ENCODE measurements at regions not wholly inside any gene's neighbourhood (a gene's known extent, or its start where the extent isn't known, plus 50 kb on each side); places are given as distances from the start of the nearest gene placed in this dataset.

DNA sequence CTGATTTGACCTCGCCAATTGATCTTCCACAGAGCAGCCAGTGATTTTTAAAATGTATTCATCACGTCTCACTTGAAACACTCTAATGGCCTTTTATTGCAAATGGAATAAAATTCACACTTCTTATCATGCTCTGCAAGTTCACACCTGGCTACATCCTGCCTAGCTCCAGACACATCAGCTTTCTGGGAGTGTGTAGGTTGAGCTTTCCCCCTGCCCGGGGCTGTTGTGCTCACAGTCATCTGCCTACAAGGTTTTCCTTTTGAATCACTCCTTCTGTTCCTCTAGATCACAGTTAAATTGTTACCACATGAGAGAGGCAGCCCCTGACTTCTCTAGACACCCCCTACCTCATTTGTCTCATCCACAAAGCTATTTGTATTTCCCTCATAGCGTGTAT, 674.5 kb downstream of the PRELID2 start:
- Histone ChIP-seq H4K20me1 (ENCODE audit: insufficient read depth, low read length) (no peaks in the 10 kb centered on the region), H2AFZ (ENCODE audit: low read depth, low read length) (no peak overlapping the region), H3K4me3 (ENCODE audit: insufficient read depth, low read depth, low read length) (no peak overlapping the region), H3K9ac (ENCODE audit: low read length) (no peak overlapping the region), H3K36me3 (ENCODE audit: insufficient read depth, low read length) (no peaks in the 10 kb centered on the region), H3K4me1 (ENCODE audit: insufficient read depth, low read length) (no peaks in the 10 kb centered on the region), H3K27me3 (ENCODE audit: insufficient read depth, low read length) (no peaks in the 10 kb centered on the region), H3K9me3 (ENCODE audit: insufficient read depth, low read depth, low read length) (no peaks in the 10 kb centered on the region), H3K4me2 (ENCODE audit: low read length) (no peak overlapping the region), H3K27ac (ENCODE audit: low read depth, low read length) (no peak overlapping the region), H3K79me2 (ENCODE audit: insufficient read depth, low read length) (no peaks in the 10 kb centered on the region)
- Mint-ChIP-seq H3K27ac (ENCODE audit: unreplicated experiment) (no peak overlapping the region), H3K36me3 (ENCODE audit: low read depth, unreplicated experiment) (no peaks in the 10 kb centered on the region), H3K4me3 (ENCODE audit: unreplicated experiment) (no peak overlapping the region), H3K4me1 (ENCODE audit: low read depth, unreplicated experiment) (peaks cover 9% of the 10 kb centered on the region), H3K27me3 (ENCODE audit: low read depth, unreplicated experiment) (no peaks in the 10 kb centered on the region), H3K9me3 (ENCODE audit: unreplicated experiment) (no peaks in the 10 kb centered on the region)
- FAIRE-seq (no peak), DNase-seq (ENCODE audit: low read depth) (no peak)
- TF ChIP-seq CTCF (IDR thresholded peaks at IDR 0.05; ENCODE audit: insufficient read depth, low read depth, low read length) (no peak), EZH2 (IDR thresholded peaks at IDR 0.05; ENCODE audit: insufficient read depth, low read length) (no peak)

DNA sequence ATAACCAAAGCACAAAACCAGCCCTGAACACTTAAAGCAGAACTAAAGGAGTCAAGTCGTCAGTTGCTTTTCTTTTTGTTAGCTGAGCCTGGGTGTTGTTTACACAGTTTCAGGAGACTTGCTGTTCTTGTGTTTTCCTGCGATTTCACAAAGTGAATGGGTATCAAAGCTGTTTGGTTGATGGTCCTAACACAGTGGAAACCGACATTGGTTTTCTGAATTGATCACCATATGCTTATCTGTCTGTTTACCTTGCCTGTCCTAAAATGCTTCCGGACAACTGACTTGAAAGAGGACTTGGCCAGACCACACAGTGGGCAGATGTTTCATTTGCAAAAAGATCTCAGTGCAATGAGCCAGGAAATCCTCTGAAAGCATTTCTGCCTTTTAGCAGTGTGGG, 676.4 kb downstream of the PRELID2 start:
- Histone ChIP-seq H3K9me3 (ENCODE audit: insufficient read depth, low read depth, low read length) (no peaks in the 10 kb centered on the region), H3K9ac (ENCODE audit: low read length) (no peak overlapping the region), H3K27me3 (ENCODE audit: insufficient read depth, low read length) (no peaks in the 10 kb centered on the region), H3K36me3 (ENCODE audit: insufficient read depth, low read length) (no peaks in the 10 kb centered on the region), H4K20me1 (ENCODE audit: insufficient read depth, low read length) (no peaks in the 10 kb centered on the region), H3K27ac (ENCODE audit: low read depth, low read length) (no peak overlapping the region), H3K4me2 (ENCODE audit: low read length) (no peak overlapping the region), H2AFZ (ENCODE audit: low read depth, low read length) (no peak overlapping the region), H3K4me1 (ENCODE audit: insufficient read depth, low read length) (no peaks in the 10 kb centered on the region), H3K79me2 (ENCODE audit: insufficient read depth, low read length) (no peaks in the 10 kb centered on the region), H3K4me3 (ENCODE audit: insufficient read depth, low read depth, low read length) (no peak overlapping the region)
- no peaks in the 10 kb centered on the region for H3K9me3 Mint-ChIP-seq (ENCODE audit: unreplicated experiment)
- TF ChIP-seq CTCF (IDR thresholded peaks at IDR 0.05; ENCODE audit: insufficient read depth, low read depth, low read length) = no peak
- TF ChIP-seq EZH2 (IDR thresholded peaks at IDR 0.05; ENCODE audit: insufficient read depth, low read length) = no peak
- H3K27me3 Mint-ChIP-seq (ENCODE audit: low read depth, unreplicated experiment) = no peaks in the 10 kb centered on the region
- no peak overlapping the region for H3K4me3 Mint-ChIP-seq (ENCODE audit: unreplicated experiment)
- no peak for DNase-seq (ENCODE audit: low read depth)
- peaks cover 9% of the 10 kb centered on the region for H3K4me1 Mint-ChIP-seq (ENCODE audit: low read depth, unreplicated experiment)
- FAIRE-seq = no peak
- no peaks in the 10 kb centered on the region for H3K36me3 Mint-ChIP-seq (ENCODE audit: low read depth, unreplicated experiment)
- no peak overlapping the region for H3K27ac Mint-ChIP-seq (ENCODE audit: unreplicated experiment)

- Histone ChIP-seq H3K4me1 (ENCODE audit: insufficient read depth, low read length) (no peaks in the 10 kb centered on the region), H3K9me3 (ENCODE audit: insufficient read depth, low read depth, low read length) (no peaks in the 10 kb centered on the region), H3K36me3 (ENCODE audit: insufficient read depth, low read length) (no peaks in the 10 kb centered on the region), H3K4me2 (ENCODE audit: low read length) (no peak overlapping the region), H2AFZ (ENCODE audit: low read depth, low read length) (no peak overlapping the region), H4K20me1 (ENCODE audit: insufficient read depth, low read length) (no peaks in the 10 kb centered on the region), H3K4me3 (ENCODE audit: insufficient read depth, low read depth, low read length) (no peak overlapping the region), H3K79me2 (ENCODE audit: insufficient read depth, low read length) (no peaks in the 10 kb centered on the region), H3K9ac (ENCODE audit: low read length) (no peak overlapping the region), H3K27me3 (ENCODE audit: insufficient read depth, low read length) (no peaks in the 10 kb centered on the region), H3K27ac (ENCODE audit: low read depth, low read length) (no peak overlapping the region)
- H3K4me1 Mint-ChIP-seq (ENCODE audit: low read depth, unreplicated experiment) = peaks cover 9% of the 10 kb centered on the region
- no peak overlapping the region for H3K4me3 Mint-ChIP-seq (ENCODE audit: unreplicated experiment)
- no peaks in the 10 kb centered on the region for H3K36me3 Mint-ChIP-seq (ENCODE audit: low read depth, unreplicated experiment)
- TF ChIP-seq CTCF (IDR thresholded peaks at IDR 0.05; ENCODE audit: insufficient read depth, low read depth, low read length) (no peak), EZH2 (IDR thresholded peaks at IDR 0.05; ENCODE audit: insufficient read depth, low read length) (no peak)
- no peaks in the 10 kb centered on the region for H3K27me3 Mint-ChIP-seq (ENCODE audit: low read depth, unreplicated experiment)
- DNase-seq (ENCODE audit: low read depth) (peak; percentile 31), FAIRE-seq (no peak)
- no peak overlapping the region for H3K27ac Mint-ChIP-seq (ENCODE audit: unreplicated experiment)
- no peaks in the 10 kb centered on the region for H3K9me3 Mint-ChIP-seq (ENCODE audit: unreplicated experiment)
Measured at GRCh38 chr5:145157841-145158240, 677.3 kb downstream of the PRELID2 start.

Data from astrocyte (in vitro differentiated cells and primary cell).